Endothelial cell of umbilical vein (primary cell): ENCODE measurements at regions not wholly inside any gene's neighbourhood (a gene's known extent, or its start where the extent isn't known, plus 50 kb on each side); places are given as distances from the start of the nearest gene placed in this dataset.

Experiments used
- BruUV-seq: library from RNA; stranded (reverse); fragments of 400-500 nt; replicated peaks from 2 replicates; lab custom pipeline; 2021; lab: Mats Ljungman, UMichigan
- CTCF ChIA-PET: fragments of 300-600, 350-600 bp; sonication (Branson Sonifier 250); formaldehyde crosslinking; loops from one replicate; lab custom pipeline; 2021; ENCODE audit warnings: antibody characterized with exemption, inconsistent platforms; lab: Charles Lee
- POLR2A ChIA-PET: fragments of 300-600, 350-600 bp; sonication (Branson Sonifier 250); formaldehyde crosslinking; loops from one replicate; lab custom pipeline; 2021; ENCODE audit warnings: antibody characterized with exemption, inconsistent platforms; lab: Charles Lee
- DNase-seq: peaks from one replicate; pipeline ENCODE4 v3.0.0-alpha.2; 2011; ENCODE audit warnings: low read depth, low spot score
- FAIRE-seq: peaks from 2 replicates; lab custom pipeline; 2011; peaks lifted over from hg19 to GRCh38; lab: Jason Lieb, UNC
- H2AFZ ChIP-seq: 2 replicates; pipeline ENCODE4 v1.6.0; 2012; ENCODE audit warnings: low read depth, low read length, control low read depth, inconsistent platforms
- H3K27ac ChIP-seq: 2 replicates; pipeline ENCODE4 v1.5.1; 2011; ENCODE audit warnings: low read depth, mild to moderate bottlenecking, control low read depth, low read length, moderate library complexity; ENCODE audit not compliant: insufficient read depth
- H3K27me3 ChIP-seq, 2 experiments: 2 replicates each; pipeline versions ENCODE4 v1.6.0 to v1.6.1; 2011; ENCODE audit warnings: low read length in 2 of 2, mixed read lengths in 1 of 2; ENCODE audit not compliant: control insufficient read depth in 2 of 2, insufficient read depth in 2 of 2
- H3K36me3 ChIP-seq, 2 experiments: 2 replicates in 1 of 2; 3 replicates in 1 of 2; pipeline ENCODE4 v1.5.1; 2011; ENCODE audit warnings: low read length in 2 of 2, mild to moderate bottlenecking in 1 of 2, moderate library complexity in 1 of 2; ENCODE audit not compliant: control insufficient read depth in 2 of 2, insufficient read depth in 2 of 2; ENCODE audit errors: extremely low read depth in 1 of 2
- H3K4me1 ChIP-seq: 3 replicates; pipeline ENCODE4 v1.5.1; 2011; ENCODE audit warnings: mild to moderate bottlenecking, low read length; ENCODE audit not compliant: control insufficient read depth, insufficient read depth; ENCODE audit errors: extremely low read depth
- H3K4me2 ChIP-seq: 2 replicates; pipeline ENCODE4 v1.6.1; 2011; ENCODE audit warnings: low read length, control low read depth, mixed read lengths; ENCODE audit not compliant: insufficient read depth
- H3K4me3 ChIP-seq, 3 experiments: fragments of 200-600 bp in 1 of 3; sonication (generic), shearing (Covaris generic) in 1 of 3; replicated peaks in 1 of 3; 2 replicates each; pipeline ENCODE4 v1.5.1; 2011 to 2016; ENCODE audit warnings: control low read depth in 3 of 3, low read length in 3 of 3, mild to moderate bottlenecking in 2 of 3, inconsistent platforms in 1 of 3, low read depth in 1 of 3, moderate library complexity in 1 of 3; ENCODE audit not compliant: insufficient read depth in 1 of 3
- H3K79me2 ChIP-seq: 2 replicates; pipeline ENCODE4 v1.6.0; 2012; ENCODE audit warnings: low read length, inconsistent platforms; ENCODE audit not compliant: control insufficient read depth, insufficient read depth
- H3K9ac ChIP-seq: replicated peaks from 2 replicates; pipeline ENCODE3; 2011; ENCODE audit warnings: low read length, control low read depth; ENCODE audit not compliant: insufficient read depth; ENCODE audit errors: extremely low read depth
- H3K9me1 ChIP-seq: replicated peaks from 3 replicates; pipeline ENCODE4 v1.6.0; 2011; ENCODE audit warnings: mild to moderate bottlenecking, low read length; ENCODE audit not compliant: control insufficient read depth, insufficient read depth; ENCODE audit errors: extremely low read depth
- H3K9me3 ChIP-seq: replicated peaks from 2 replicates; pipeline ENCODE4 v1.5.1; 2012; ENCODE audit warnings: low read length, inconsistent platforms; ENCODE audit not compliant: control insufficient read depth, insufficient read depth
- H4K20me1 ChIP-seq: replicated peaks from 2 replicates; pipeline ENCODE3; 2011; ENCODE audit warnings: mild to moderate bottlenecking, low read length; ENCODE audit not compliant: control insufficient read depth, insufficient read depth; ENCODE audit errors: extremely low read depth
- EZH2 ChIP-seq: IDR thresholded peaks from 2 replicates; pipeline ENCODE4 v1.6.1; 2012; ENCODE audit warnings: borderline replicate concordance, low read depth, mild to moderate bottlenecking, moderate library complexity, low read length, inconsistent platforms; ENCODE audit not compliant: severe bottlenecking
- FOS ChIP-seq: IDR thresholded peaks from 2 replicates; pipeline ENCODE4 v1.6.1; 2011; ENCODE audit warnings: mild to moderate bottlenecking, low read length, moderate library complexity, borderline replicate concordance; ENCODE audit not compliant: insufficient read depth
- GATA2 ChIP-seq: IDR thresholded peaks from 2 replicates; pipeline ENCODE4 v1.7.0; 2011; ENCODE audit warnings: low read depth, mild to moderate bottlenecking, moderate library complexity, mixed read lengths, low read length; ENCODE audit not compliant: insufficient read length, insufficient read depth
- JUN ChIP-seq: IDR thresholded peaks from 2 replicates; pipeline ENCODE4 v1.6.1; 2011; ENCODE audit warnings: borderline replicate concordance, low read depth; ENCODE audit not compliant: insufficient read length, insufficient read depth
- MYC ChIP-seq: IDR thresholded peaks from one replicate; pipeline ENCODE4 v1.6.1; 2011; ENCODE audit warnings: mild to moderate bottlenecking, low read depth, low read length
- POLR2A ChIP-seq: IDR thresholded peaks from 2 replicates; pipeline ENCODE4 v1.6.1; 2012; ENCODE audit warnings: low read depth, mild to moderate bottlenecking, control low read depth, low read length
- POLR2AphosphoS5 ChIP-seq: IDR thresholded peaks from 2 replicates; pipeline ENCODE4 v1.6.1; 2012; ENCODE audit warnings: low read depth, mild to moderate bottlenecking, control low read depth, low read length, moderate library complexity; ENCODE audit not compliant: insufficient read depth
- dilution Hi-C: fragments of 300-500 bp; cut with MboI; formaldehyde crosslinking; loops from one replicate; pipeline ENCODE4 v1.15.0; 2019; ENCODE audit warnings: low sequenced_read_pairs; ENCODE audit not compliant: extremely low pct_ligation_motif_present
- intact Hi-C: fragments of 100-400 bp; cut with micrococcal nuclease; formaldehyde crosslinking; loops from one replicate; pipeline ENCODE4 v1.10.0; 2022
- TF ChIP-seq, protein P1 (sequence below), 2 donors: IDR thresholded peaks; 1 replicate in 1 of 2; 2 replicates in 1 of 2; pipeline ENCODE4 v1.5.1; 2011; ENCODE audit warnings: low read length in 2 of 2, mild to moderate bottlenecking in 2 of 2, moderate library complexity in 2 of 2, control low read depth in 1 of 2, inconsistent platforms in 1 of 2, low read depth in 1 of 2; ENCODE audit not compliant: insufficient read depth in 1 of 2; ENCODE audit errors: extremely low read depth in 1 of 2
- TF ChIP-seq, protein P2 (sequence below): IDR thresholded peaks from 2 replicates; pipeline ENCODE4 v1.6.1; 2011; ENCODE audit not compliant: insufficient read depth, insufficient read length

DNA sequence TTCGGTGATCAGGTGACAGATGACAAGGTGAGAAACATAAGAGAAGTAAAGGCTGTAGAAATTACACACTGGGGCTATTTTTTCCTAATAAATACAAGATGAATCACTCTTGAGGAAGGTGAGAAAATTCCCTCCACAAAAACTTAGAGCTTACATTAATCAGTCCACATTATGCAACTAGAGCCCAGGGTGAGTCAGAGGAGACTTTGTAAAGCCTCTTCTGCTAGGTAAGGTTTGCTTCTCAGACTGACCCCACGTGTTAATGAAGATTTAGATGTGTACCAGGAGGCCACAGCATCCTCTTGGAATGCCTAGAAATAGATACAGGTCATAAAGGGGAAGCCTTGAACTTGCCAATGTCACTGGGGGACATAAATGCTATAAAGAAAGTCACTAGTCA lies 396.0 kb upstream of the SMIM31 start:
- intact Hi-C loops: no loop called here
- Histone ChIP-seq H3K27ac (no peak overlapping the region), H2AFZ (no peak overlapping the region), H3K27me3 (no peaks in the 10 kb centered on the region), H3K4me3 (no peak overlapping the region), H3K4me2 (no peak overlapping the region), H4K20me1 (no peaks in the 10 kb centered on the region), H3K9me1 (no peaks in the 10 kb centered on the region), H3K79me2 (no peaks in the 10 kb centered on the region), H3K9me3 (peaks cover 3% of the 10 kb centered on the region), H3K36me3 (no peaks in the 10 kb centered on the region), H3K9ac (no peak overlapping the region), H3K4me1 (no peaks in the 10 kb centered on the region)
- TF ChIP-seq, protein P1, sequence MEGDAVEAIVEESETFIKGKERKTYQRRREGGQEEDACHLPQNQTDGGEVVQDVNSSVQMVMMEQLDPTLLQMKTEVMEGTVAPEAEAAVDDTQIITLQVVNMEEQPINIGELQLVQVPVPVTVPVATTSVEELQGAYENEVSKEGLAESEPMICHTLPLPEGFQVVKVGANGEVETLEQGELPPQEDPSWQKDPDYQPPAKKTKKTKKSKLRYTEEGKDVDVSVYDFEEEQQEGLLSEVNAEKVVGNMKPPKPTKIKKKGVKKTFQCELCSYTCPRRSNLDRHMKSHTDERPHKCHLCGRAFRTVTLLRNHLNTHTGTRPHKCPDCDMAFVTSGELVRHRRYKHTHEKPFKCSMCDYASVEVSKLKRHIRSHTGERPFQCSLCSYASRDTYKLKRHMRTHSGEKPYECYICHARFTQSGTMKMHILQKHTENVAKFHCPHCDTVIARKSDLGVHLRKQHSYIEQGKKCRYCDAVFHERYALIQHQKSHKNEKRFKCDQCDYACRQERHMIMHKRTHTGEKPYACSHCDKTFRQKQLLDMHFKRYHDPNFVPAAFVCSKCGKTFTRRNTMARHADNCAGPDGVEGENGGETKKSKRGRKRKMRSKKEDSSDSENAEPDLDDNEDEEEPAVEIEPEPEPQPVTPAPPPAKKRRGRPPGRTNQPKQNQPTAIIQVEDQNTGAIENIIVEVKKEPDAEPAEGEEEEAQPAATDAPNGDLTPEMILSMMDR (IDR thresholded peaks at IDR 0.05; ENCODE audit: extremely low read depth in 1 of 2, insufficient read depth in 1 of 2, low read depth in 1 of 2, low read length in 2 of 2): no peak
- TF ChIP-seq JUN: no peak
- TF ChIP-seq POLR2AphosphoS5: no peak
- TF ChIP-seq FOS: no peak
- no peak for TF ChIP-seq MYC
- TF ChIP-seq, protein P2, sequence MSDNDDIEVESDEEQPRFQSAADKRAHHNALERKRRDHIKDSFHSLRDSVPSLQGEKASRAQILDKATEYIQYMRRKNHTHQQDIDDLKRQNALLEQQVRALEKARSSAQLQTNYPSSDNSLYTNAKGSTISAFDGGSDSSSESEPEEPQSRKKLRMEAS: no peak
- no peak for TF ChIP-seq EZH2
- TF ChIP-seq GATA2: no peak
- no peak for TF ChIP-seq POLR2A
- CTCF ChIA-PET: no interaction called here
- POLR2A ChIA-PET: no interaction called here
- dilution Hi-C loops: no loop called here
- no peak for DNase-seq
- no TSS peak for BruUV-seq
- FAIRE-seq: no peak
